Muscle layer of colon (tissue), 2 donors: ENCODE measurements at regions not wholly inside any gene's neighbourhood (a gene's known extent, or its start where the extent isn't known, plus 50 kb on each side); places are given as distances from the start of the nearest gene placed in this dataset.

Experiments
- H3K27ac ChIP-seq: one replicate; pipeline ENCODE4 v1.7.0; 2013; ENCODE audit warnings: low read depth, mild to moderate bottlenecking, low read length, moderate library complexity
- H3K27me3 ChIP-seq, 2 donors: one replicate each; pipeline ENCODE4 v1.7.0; 2013; ENCODE audit warnings: low read length in 2 of 2, mild to moderate bottlenecking in 2 of 2; ENCODE audit not compliant: insufficient read depth in 2 of 2, control insufficient read depth in 1 of 2
- H3K36me3 ChIP-seq: one replicate; pipeline ENCODE4 v1.7.0; 2013; ENCODE audit warnings: mild to moderate bottlenecking, low read length; ENCODE audit not compliant: insufficient read depth
- H3K4me1 ChIP-seq: one replicate; pipeline ENCODE4 v1.7.0; 2013; ENCODE audit warnings: mild to moderate bottlenecking, low read length; ENCODE audit not compliant: insufficient read depth
- H3K4me3 ChIP-seq, 2 donors: one replicate each; pipeline ENCODE4 v1.7.0; 2013; ENCODE audit warnings: low read length in 2 of 2, low read depth in 1 of 2, mild to moderate bottlenecking in 1 of 2, moderate library complexity in 1 of 2
- H3K9ac ChIP-seq: one replicate; pipeline ENCODE4 v1.7.0; 2013; ENCODE audit warnings: low read length
- H3K9me3 ChIP-seq: one replicate; pipeline ENCODE4 v1.7.0; 2013; ENCODE audit warnings: mild to moderate bottlenecking, low read length
- donor health status: abdominal sarcoma.
- donor health status: Adenocarcinoma of cecum.

- H3K4me3 ChIP-seq = no peak overlapping the region
- no peaks in the 10 kb centered on the region for H3K9me3 ChIP-seq
Observed at GRCh38 chr6:91438570-91438969, 851.7 kb upstream of the MAP3K7 start.

GRCh38 chr6:91437315-91437729 is 850.5 kb upstream of the MAP3K7 start:
- H3K4me1 ChIP-seq = no peaks in the 10 kb centered on the region
- no peaks in the 10 kb centered on the region for H3K9me3 ChIP-seq
- no peak overlapping the region for H3K4me3 ChIP-seq
- no peak overlapping the region for H3K9ac ChIP-seq
- no peaks in the 10 kb centered on the region for H3K36me3 ChIP-seq
- no peaks in the 10 kb centered on the region for H3K27me3 ChIP-seq
- no peak overlapping the region for H3K27ac ChIP-seq

More at GRCh38 chr6:91438570-91438969, 851.7 kb upstream of the MAP3K7 start:
- no peaks in the 10 kb centered on the region for H3K36me3 ChIP-seq
- H3K27me3 ChIP-seq = no peaks in the 10 kb centered on the region
- no peaks in the 10 kb centered on the region for H3K4me1 ChIP-seq
- H3K9ac ChIP-seq = no peak overlapping the region
- H3K27ac ChIP-seq = no peak overlapping the region

GRCh38 chr6:91436448-91436847 is 849.6 kb upstream of the MAP3K7 start:
- no peaks in the 10 kb centered on the region for H3K4me1 ChIP-seq
- no peak overlapping the region for H3K9ac ChIP-seq
- H3K9me3 ChIP-seq = no peaks in the 10 kb centered on the region
- H3K27ac ChIP-seq = no peak overlapping the region
- no peaks in the 10 kb centered on the region for H3K27me3 ChIP-seq
- H3K36me3 ChIP-seq = no peaks in the 10 kb centered on the region
- H3K4me3 ChIP-seq = no peak overlapping the region

GRCh38 chr6:91435630-91436029 is 848.8 kb upstream of the MAP3K7 start:
- Histone ChIP-seq H3K4me3 (no peak overlapping the region), H3K9ac (no peak overlapping the region), H3K36me3 (no peaks in the 10 kb centered on the region), H3K9me3 (no peaks in the 10 kb centered on the region), H3K27me3 (no peaks in the 10 kb centered on the region), H3K4me1 (no peaks in the 10 kb centered on the region), H3K27ac (no peak overlapping the region)

- Histone ChIP-seq H3K4me1 (no peaks in the 10 kb centered on the region), H3K36me3 (no peaks in the 10 kb centered on the region), H3K27ac (no peak overlapping the region), H3K4me3 (no peak overlapping the region), H3K9ac (no peak overlapping the region), H3K27me3 (no peaks in the 10 kb centered on the region), H3K9me3 (no peaks in the 10 kb centered on the region)
Observed at GRCh38 chr6:91434576-91434975, 847.7 kb upstream of the MAP3K7 start.

DNA sequence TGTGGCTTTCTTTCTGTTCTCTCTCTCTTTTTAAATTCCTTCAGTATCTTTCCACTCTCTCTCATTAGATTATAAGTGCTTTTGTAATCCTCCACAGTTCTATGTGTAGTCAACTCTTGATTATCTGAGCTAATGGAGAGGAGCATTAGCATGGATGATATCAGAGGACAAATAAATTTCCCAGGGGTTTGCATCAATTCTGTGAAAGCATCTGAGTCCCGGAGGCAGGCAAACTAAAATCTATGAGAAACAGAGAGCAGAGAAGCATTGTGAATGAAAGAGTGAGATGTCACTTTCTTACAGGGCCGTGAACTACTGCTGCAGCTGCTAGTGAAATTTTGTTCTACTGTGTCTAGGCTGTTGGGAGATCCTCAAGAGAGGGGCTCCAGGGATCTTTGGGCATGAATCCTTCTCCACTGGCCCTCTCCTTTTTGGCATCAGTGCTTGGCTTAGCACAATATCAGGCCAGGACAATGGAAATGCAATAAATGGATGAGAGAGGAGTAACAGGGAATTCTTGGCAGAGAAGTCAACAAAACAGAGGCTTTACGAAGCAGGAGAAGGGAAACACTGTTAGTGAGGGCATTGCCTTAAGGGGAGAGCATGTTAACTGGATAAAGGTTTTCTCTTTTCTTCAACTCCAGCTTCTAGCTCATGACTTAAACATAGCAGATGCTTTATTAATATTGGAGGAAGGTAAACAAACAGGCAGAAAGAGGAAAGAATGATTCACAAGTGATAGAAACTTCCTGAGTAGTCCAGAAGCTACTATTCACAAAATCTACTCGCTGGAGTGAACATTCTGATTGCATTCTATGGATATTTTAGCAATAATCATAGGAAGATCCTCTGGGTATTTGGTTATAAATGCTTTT is 847.0 kb upstream of the MAP3K7 start:
- Histone ChIP-seq H3K9ac (no peak overlapping the region), H3K36me3 (no peaks in the 10 kb centered on the region), H3K4me1 (no peaks in the 10 kb centered on the region), H3K4me3 (no peak overlapping the region), H3K27me3 (no peaks in the 10 kb centered on the region), H3K27ac (no peak overlapping the region), H3K9me3 (no peaks in the 10 kb centered on the region)

- H3K36me3 ChIP-seq = no peaks in the 10 kb centered on the region
- H3K9ac ChIP-seq = no peak overlapping the region
- H3K27ac ChIP-seq = no peak overlapping the region
- no peaks in the 10 kb centered on the region for H3K27me3 ChIP-seq
- no peaks in the 10 kb centered on the region for H3K4me1 ChIP-seq
- no peaks in the 10 kb centered on the region for H3K9me3 ChIP-seq
- no peak overlapping the region for H3K4me3 ChIP-seq
Observed at GRCh38 chr6:91428953-91429560, 842.2 kb upstream of the MAP3K7 start.

GRCh38 chr6:91428296-91428695 is 841.4 kb upstream of the MAP3K7 start:
- Histone ChIP-seq H3K27ac (no peak overlapping the region), H3K9me3 (no peaks in the 10 kb centered on the region), H3K9ac (no peak overlapping the region)

DNA sequence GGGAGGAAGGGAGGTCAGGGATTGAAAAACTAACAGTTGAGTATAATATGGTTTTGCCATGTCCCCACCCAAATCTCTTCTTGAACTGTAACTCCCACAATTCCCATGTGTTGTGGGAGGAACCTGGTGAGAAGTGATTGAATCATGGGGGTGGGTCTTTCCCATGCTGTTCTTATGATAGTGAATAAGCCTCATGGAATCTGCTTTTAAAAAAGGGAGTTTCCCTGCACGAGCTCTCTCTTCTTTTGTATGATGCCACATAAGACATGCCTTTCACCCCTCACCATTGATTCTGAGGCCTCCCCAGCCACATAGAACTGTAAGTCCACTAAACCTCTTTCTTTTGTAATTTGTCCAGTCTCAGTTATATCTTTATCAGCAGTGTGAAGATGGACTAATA is 833.4 kb upstream of the MAP3K7 start:
- Histone ChIP-seq H3K27me3 (no peaks in the 10 kb centered on the region), H3K9ac (no peak overlapping the region), H3K36me3 (no peaks in the 10 kb centered on the region), H3K9me3 (no peaks in the 10 kb centered on the region), H3K4me1 (no peaks in the 10 kb centered on the region), H3K27ac (no peak overlapping the region), H3K4me3 (no peak overlapping the region)

More at GRCh38 chr6:91428296-91428695, 841.4 kb upstream of the MAP3K7 start:
- Histone ChIP-seq H3K36me3 (no peaks in the 10 kb centered on the region), H3K4me3 (no peak overlapping the region), H3K27me3 (no peaks in the 10 kb centered on the region), H3K4me1 (no peaks in the 10 kb centered on the region)

DNA sequence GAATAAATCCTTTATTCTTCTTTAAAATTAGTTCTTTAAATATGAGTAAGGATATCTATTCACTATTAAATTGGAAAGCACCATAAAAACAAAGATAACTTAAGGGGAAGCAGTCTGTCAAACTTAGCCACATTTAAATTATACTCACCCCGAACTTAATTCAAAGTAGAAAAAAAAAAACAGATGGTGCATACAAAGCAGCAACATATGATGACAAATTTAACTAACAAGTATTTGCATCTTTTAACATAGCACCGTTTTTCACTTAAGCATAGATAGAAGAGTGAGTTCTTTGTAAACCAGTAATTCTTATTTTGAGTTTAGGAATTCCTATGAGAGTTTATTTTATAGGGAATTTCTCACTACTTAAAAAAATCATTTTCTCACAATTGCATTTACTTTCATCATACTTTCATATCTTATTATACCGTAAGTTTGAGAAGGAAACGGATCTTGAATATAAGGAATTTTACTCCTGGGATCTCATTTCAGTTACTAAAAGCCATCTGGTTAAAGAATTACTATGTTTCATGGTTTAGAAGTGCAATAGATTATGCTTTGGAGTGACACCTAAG is 828.2 kb upstream of the MAP3K7 start:
- Histone ChIP-seq H3K27me3 (no peaks in the 10 kb centered on the region), H3K36me3 (no peaks in the 10 kb centered on the region), H3K4me3 (no peak overlapping the region), H3K4me1 (no peaks in the 10 kb centered on the region), H3K27ac (no peak overlapping the region), H3K9ac (no peak overlapping the region), H3K9me3 (no peaks in the 10 kb centered on the region)

- Histone ChIP-seq H3K27ac (no peak overlapping the region), H3K36me3 (no peaks in the 10 kb centered on the region), H3K9me3 (no peaks in the 10 kb centered on the region), H3K4me3 (no peak overlapping the region), H3K27me3 (no peaks in the 10 kb centered on the region), H3K9ac (no peak overlapping the region), H3K4me1 (no peaks in the 10 kb centered on the region)
Observed at GRCh38 chr6:91412532-91412931, 825.7 kb upstream of the MAP3K7 start.
